Duodenal mucosa (tissue), 2 donors: ENCODE measurements at regions not wholly inside any gene's neighbourhood (a gene's known extent, or its start where the extent isn't known, plus 50 kb on each side); places are given as distances from the start of the nearest gene placed in this dataset.

Source experiments
- H3K27ac ChIP-seq: one replicate; pipeline ENCODE4 v1.7.0; 2013; ENCODE audit warnings: low read depth, low read length
- H3K27me3 ChIP-seq, 2 donors: one replicate each; pipeline ENCODE4 v1.7.0; 2013; ENCODE audit warnings: low read length in 2 of 2, control low read depth in 1 of 2; ENCODE audit not compliant: insufficient read depth in 2 of 2, control insufficient read depth in 1 of 2
- H3K36me3 ChIP-seq, 2 donors: one replicate each; pipeline ENCODE4 v1.7.0; 2013; ENCODE audit warnings: low read length in 2 of 2, control low read depth in 1 of 2; ENCODE audit not compliant: insufficient read depth in 2 of 2, control insufficient read depth in 1 of 2
- H3K4me1 ChIP-seq, 2 donors: one replicate each; pipeline ENCODE4 v1.7.0; 2013; ENCODE audit warnings: low read length in 2 of 2, control low read depth in 1 of 2; ENCODE audit not compliant: insufficient read depth in 2 of 2, control insufficient read depth in 1 of 2
- H3K4me3 ChIP-seq, 2 donors: one replicate each; pipeline ENCODE4 v1.7.0; 2013; ENCODE audit warnings: low read length in 2 of 2, low read depth in 1 of 2
- H3K9ac ChIP-seq, 2 donors: one replicate each; pipeline ENCODE4 v1.7.0; 2013; ENCODE audit warnings: low read length in 2 of 2, low read depth in 1 of 2
- H3K9me3 ChIP-seq, 2 donors: one replicate each; pipeline ENCODE4 v1.7.0; 2013; ENCODE audit warnings: low read length in 2 of 2, control low read depth in 1 of 2; ENCODE audit not compliant: control insufficient read depth in 1 of 2

DNA sequence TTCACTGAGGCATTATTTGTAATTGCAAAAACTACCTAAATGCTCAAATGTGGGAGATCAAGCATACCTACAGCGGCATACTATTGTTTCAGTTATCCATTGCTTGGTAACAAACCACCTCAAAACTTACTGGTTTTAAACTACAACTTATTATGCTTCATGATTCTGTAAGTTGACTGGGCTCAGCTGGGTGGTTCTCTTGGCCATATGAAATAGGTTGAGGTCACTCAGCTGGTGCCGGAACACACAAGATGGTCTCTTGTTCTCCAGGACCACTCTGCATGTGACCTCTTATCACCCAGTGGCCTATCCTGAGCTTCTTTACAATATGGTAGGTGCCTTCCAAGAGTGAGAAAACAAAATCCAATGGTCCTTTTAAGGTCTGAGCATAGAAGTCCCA lies 195.4 kb upstream of the FGGY start:
- H3K36me3 ChIP-seq, result no peaks in the 10 kb centered on the region
- H3K9me3 ChIP-seq, result no peaks in the 10 kb centered on the region
- H3K4me3 ChIP-seq, result no peak overlapping the region
- H3K27me3 ChIP-seq, result no peaks in the 10 kb centered on the region
- H3K4me1 ChIP-seq, result no peaks in the 10 kb centered on the region
- H3K27ac ChIP-seq, result no peak overlapping the region
- no peak overlapping the region for H3K9ac ChIP-seq

DNA sequence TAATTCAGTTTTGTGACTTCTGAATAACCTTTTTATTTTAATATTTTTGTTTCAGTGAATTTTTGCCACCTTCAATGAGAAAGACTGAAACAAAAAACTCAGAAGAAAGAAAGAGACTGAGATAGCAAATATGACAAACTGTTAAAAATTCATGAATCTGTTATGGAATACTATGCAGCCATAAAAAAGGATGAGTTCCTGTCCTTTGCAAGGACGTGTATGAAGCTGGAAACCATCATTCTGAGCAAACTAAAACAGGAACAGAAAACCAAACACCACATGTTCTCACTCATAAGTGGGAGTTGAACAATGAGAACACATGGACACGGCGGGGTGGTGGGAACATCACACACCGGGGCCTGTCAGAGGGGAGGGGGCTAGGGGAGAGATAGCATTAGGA lies 193.4 kb upstream of the FGGY start:
- H3K36me3 ChIP-seq, result no peaks in the 10 kb centered on the region
- H3K27me3 ChIP-seq, result no peaks in the 10 kb centered on the region
- H3K9me3 ChIP-seq, result no peaks in the 10 kb centered on the region
- no peak overlapping the region for H3K27ac ChIP-seq
- no peak overlapping the region for H3K4me3 ChIP-seq
- H3K4me1 ChIP-seq, result no peaks in the 10 kb centered on the region
- H3K9ac ChIP-seq, result no peak overlapping the region

DNA sequence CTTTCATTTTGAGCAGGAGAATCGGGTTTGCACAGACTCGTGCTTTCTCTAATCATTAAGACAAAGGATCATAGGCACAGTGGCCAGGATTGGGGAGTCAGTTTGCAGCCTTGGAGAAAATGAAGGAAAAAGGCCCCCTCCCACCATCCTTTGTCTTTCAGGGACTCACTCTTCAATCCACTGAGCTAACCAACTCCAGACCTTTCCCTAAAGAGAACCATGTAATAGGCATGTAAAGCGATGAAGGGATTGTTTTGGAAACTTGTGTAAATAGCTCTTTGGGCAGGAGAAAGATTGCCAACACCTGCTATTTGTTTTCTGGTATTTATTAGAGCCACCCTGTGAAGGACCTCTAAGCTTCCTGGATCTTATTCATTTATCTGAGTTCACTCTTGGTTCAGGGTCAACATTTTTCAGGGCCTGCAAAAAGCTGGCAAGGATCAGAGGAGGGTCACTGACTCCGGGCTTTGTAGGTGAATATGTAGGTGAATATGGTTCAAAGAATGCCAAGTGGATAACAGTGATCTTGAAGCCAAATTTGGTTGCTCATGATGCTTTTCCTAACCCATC lies 192.6 kb upstream of the FGGY start:
- Histone ChIP-seq H3K27ac (no peak overlapping the region), H3K4me1 (no peaks in the 10 kb centered on the region), H3K36me3 (no peaks in the 10 kb centered on the region), H3K9me3 (no peaks in the 10 kb centered on the region), H3K9ac (no peak overlapping the region), H3K27me3 (no peaks in the 10 kb centered on the region), H3K4me3 (no peak overlapping the region)

DNA sequence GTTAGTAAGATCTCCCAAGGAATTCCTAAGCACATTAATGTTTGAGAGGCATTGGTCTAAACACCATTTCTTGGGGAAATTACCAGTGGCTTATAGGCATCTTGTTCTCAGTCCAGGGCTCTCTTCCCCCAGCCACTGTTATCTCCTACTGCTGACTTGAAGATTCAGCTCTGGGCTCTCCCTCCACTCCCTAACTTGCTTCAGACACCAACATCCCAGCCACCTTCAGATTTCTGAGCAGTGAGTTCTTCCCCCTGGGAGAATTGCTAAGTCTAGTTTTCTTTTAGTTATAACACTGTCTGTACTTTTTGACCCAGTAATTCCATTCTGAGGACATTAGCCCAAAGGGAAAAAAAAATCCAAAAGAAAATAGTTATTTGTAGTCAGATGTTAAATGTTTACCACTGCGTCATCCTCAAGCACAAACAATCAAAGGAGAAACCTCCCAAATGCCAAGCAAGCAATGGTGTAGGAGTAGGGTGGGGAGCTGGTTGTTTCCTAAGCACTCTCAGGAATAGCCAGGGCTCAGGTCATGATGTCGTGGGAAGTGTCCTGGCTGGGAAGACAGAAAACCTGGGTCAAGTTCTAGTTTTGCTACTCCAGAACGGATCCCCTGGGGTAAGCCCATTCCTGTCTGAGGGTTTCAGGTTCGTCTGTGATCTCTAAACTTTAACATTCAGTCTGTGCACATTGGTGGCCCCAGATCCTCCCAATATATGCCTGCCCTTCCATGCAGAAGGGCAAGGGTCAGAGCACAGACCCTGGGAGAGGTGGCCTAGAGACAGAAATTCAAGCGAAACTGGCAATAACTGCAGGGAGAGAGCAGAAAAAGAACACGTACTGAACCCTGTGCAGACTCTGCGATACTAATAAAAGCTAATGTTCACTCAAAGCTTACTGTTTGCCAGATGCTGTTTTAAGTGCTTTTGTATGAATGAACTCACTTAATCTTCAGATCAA lies 191.1 kb upstream of the FGGY start:
- no peaks in the 10 kb centered on the region for H3K36me3 ChIP-seq
- no peak overlapping the region for H3K9ac ChIP-seq
- H3K4me1 ChIP-seq, result no peaks in the 10 kb centered on the region
- no peak overlapping the region for H3K27ac ChIP-seq
- no peaks in the 10 kb centered on the region for H3K9me3 ChIP-seq
- H3K27me3 ChIP-seq, result no peaks in the 10 kb centered on the region
- no peak overlapping the region for H3K4me3 ChIP-seq

DNA sequence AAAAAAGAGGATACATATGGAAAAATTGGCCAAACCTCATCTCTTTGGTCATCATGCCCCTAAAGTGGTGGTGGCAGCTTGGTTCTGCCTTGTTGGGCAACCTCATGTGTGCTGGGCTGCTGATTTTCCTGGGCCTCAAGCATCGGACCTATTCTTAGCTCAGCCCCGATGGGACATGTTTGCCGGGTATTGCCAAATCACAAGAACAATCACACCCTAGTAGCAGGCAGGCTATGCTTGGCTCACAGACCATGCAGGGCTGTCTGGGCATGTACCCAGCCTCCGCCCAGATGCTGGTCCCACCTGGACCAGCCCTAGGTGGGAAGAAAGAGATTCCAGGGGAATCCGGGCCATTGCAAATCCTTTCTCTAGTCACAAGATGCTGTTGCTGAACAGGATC lies 189.4 kb upstream of the FGGY start:
- Histone ChIP-seq H3K27me3 (no peaks in the 10 kb centered on the region), H3K4me1 (no peaks in the 10 kb centered on the region), H3K9me3 (no peaks in the 10 kb centered on the region), H3K36me3 (no peaks in the 10 kb centered on the region), H3K27ac (no peak overlapping the region), H3K4me3 (no peak overlapping the region), H3K9ac (no peak overlapping the region)

DNA sequence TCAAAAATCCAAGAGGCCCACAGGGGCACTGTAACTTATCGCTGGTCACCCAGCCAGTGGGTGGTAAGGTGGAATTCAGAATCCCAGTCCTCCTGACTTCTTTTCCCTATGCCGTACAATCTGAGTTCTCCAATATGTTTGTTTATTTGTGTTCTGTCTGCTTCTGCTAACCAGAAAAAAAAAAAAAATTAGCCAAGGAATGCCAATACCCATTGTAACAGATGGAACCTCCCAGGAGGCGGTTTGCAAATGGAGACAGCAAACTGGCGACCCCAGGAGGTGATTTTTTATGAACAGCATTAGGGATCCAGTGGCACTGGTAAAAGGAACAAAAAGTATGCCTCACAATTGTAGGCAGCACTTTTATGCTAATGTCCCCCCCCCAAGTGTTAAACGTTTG lies 189.0 kb upstream of the FGGY start:
- H3K4me3 ChIP-seq, result no peak overlapping the region
- no peak overlapping the region for H3K27ac ChIP-seq
- H3K27me3 ChIP-seq, result no peaks in the 10 kb centered on the region
- no peak overlapping the region for H3K9ac ChIP-seq
- no peaks in the 10 kb centered on the region for H3K36me3 ChIP-seq
- H3K4me1 ChIP-seq, result no peaks in the 10 kb centered on the region
- H3K9me3 ChIP-seq, result no peaks in the 10 kb centered on the region

DNA sequence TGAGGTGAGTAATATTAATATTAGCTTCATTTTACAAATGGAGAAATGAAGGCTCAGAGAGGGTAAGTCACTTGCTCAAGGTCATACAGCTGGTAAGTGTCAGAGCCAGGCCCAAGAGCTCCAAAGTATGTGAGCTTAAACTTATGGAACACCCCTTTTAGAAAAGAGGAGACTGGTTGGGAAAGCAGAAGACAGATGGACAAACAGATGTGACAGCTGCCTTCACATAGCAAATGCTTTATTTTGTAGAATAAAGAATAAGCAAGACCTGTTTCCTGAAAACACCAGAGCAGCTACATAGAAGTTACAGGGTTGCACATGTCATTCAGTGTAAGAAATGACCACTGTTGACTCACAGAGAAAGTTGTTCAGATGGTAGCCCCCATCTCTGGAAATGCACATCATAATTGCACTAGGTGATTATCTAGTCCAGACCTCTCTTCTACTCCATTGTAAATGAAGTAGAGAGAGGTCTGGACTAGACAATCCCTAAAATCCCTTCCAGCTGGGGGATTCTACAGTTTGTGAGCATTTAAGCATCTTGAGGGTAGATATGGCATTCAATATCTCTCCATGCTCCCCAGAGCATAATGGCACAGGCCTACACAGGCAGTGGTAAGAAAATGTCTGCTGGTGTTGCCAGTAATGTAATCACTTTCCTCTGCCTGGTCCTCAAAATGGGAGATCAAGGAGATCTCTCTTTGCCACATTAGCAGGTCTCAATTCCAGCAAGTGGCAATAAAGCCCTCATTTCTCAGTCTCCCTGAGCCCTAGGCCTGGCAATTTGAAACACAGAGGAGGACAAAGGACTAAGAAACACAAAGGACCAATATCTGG lies 188.2 kb upstream of the FGGY start:
- Histone ChIP-seq H3K4me1 (no peaks in the 10 kb centered on the region), H3K4me3 (no peak overlapping the region), H3K27me3 (no peaks in the 10 kb centered on the region), H3K27ac (no peak overlapping the region), H3K36me3 (no peaks in the 10 kb centered on the region), H3K9me3 (no peaks in the 10 kb centered on the region), H3K9ac (no peak overlapping the region)

DNA sequence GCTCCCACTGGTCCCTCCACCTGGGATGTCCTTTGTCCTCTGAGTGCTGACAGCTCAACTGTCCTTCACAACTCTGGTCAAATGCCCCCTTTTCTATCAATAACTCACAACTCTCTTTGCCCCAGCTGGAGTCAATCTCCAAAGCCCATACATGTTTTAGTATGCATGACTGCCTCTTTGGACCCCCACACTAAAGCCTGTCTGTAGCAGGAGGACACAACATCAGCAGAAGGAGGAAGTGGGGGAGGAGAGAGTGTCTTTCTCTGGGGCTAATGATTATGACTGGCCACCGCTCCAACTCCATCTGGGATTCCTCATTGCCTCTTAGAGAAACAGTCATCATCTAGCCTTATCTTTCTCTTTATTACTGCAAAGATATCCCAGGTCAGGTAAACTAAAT lies 186.6 kb upstream of the FGGY start:
- Histone ChIP-seq H3K4me3 (no peak overlapping the region), H3K9ac (no peak overlapping the region), H3K27me3 (no peaks in the 10 kb centered on the region), H3K4me1 (no peaks in the 10 kb centered on the region), H3K36me3 (no peaks in the 10 kb centered on the region), H3K27ac (no peak overlapping the region), H3K9me3 (no peaks in the 10 kb centered on the region)

DNA sequence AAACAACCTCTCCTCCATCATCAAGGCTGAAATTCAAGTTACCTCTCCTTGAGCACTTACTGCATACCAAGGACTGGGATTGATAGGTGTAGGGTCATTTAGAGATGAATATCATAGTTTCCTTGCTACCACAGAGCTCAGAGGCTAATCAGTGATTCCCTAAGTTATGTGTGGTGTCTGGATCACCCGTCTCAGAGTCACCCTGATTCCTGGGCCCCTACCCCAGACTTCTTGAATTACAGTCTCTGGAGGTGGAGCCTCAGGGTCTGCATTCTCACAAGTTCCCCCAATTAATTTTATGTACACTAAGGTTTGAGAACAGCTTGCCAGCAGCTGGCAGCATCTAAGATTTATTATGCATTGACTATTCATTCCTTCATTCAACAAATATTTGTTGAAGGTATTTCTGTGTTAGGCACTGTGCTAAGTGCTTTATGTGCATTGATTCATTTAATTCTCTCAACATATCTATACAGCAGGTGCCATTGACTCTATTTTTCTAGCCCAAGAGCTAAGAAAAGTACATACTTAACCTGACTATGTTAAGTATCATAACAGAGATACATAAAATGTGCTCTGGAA lies 182.9 kb upstream of the FGGY start:
- no peaks in the 10 kb centered on the region for H3K36me3 ChIP-seq
- H3K4me3 ChIP-seq, result no peak overlapping the region
- no peak overlapping the region for H3K27ac ChIP-seq
- no peaks in the 10 kb centered on the region for H3K4me1 ChIP-seq
- H3K9ac ChIP-seq, result no peak overlapping the region
- peaks cover 0 to 4% of the 10 kb centered on the region in 2 donors for H3K27me3 ChIP-seq
- H3K9me3 ChIP-seq, result no peaks in the 10 kb centered on the region

DNA sequence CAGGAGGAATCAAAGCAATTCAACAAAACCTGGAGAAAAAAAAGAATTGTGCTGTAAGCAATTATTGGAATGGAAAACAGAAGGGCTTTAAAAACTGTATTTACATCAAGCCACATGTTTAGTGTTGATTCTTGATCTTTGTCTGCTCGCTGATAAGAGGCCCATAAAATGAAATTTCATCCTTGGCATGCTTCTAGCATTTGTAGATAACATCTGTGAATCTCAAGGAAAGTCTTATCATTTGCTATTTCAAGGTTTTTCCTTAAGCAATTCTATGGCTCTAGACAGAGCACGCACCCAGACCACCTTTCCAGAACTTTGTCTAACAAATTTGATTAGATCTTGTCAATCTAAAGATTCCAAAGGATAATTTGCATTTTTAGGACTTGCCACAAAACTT lies 181.0 kb upstream of the FGGY start:
- Histone ChIP-seq H3K27ac (no peak overlapping the region), H3K36me3 (no peaks in the 10 kb centered on the region), H3K4me1 (no peaks in the 10 kb centered on the region), H3K27me3 (peaks cover 0 to 4% of the 10 kb centered on the region in 2 donors), H3K9ac (no peak overlapping the region), H3K9me3 (no peaks in the 10 kb centered on the region), H3K4me3 (no peak overlapping the region)
